GM19455 (cell line): ENCODE measurements at regions not wholly inside any gene's neighbourhood (a gene's known extent, or its start where the extent isn't known, plus 50 kb on each side); places are given as distances from the start of the nearest gene placed in this dataset.
"Not testable (repeated sequence)": the region's sequence is repeated elsewhere in the genome, so short reads cannot be mapped to it uniquely, and the experiment has no call there.

Experiments used
- ATAC-seq: cut with Tn5 transposase; IDR thresholded peaks from one replicate; pipeline ENCODE4 v1.9.1; 2021; ENCODE audit not compliant: unreplicated experiment

- no peak for ATAC-seq
These were observed 102.0 kb upstream of the IGF1R start for GRCh38 chr15:98546329-98546728.

DNA sequence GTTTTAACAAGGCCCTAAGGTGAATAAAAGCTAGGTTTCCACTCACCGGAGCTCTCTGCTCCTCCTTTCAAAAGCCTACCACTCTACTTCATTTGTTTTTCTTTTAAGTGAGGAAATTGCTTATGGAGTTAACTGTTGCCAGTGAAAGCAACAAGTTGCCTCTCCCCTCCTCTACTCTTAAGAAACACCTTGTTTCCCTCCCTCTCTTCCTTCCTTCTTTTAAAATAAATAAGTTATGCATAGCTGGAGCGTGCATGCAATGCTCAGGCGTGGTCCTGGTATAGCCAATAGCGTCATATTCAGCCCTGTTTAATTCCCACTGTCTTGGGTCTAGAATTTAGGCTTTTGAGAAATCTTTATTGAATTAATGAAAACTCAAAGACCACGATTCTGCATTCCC, 101.1 kb upstream of the IGF1R start:
- no peak for ATAC-seq

GRCh38 chr15:98547741-98548138, 100.6 kb upstream of the IGF1R start:
- no peak for ATAC-seq

GRCh38 chr15:98548139-98548971, 100.0 kb upstream of the IGF1R start:
- ATAC-seq = no peak

- no peak for ATAC-seq
These were observed 99.3 kb upstream of the IGF1R start for GRCh38 chr15:98549003-98549402.

- ATAC-seq = no peak
These were observed 98.6 kb upstream of the IGF1R start for GRCh38 chr15:98549741-98550140.

DNA sequence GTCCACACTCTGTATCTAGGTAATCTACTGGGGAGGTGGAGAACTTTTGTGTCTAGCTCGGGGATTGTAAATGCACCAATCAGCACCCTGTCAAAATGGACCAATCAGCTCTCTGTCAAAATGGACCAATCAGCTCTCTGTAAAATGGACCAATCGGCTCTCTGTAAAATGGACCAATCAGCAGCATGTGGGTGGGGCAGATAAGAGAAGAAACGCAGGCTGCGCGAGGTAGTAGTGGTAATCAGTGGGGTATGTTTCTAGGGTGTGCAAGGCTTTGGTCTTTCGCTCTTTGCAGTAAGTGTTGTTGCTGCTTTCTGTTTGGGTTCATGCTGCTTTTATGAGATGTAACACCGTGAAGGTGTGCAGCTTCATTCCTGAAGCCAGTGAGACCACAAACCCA, 98.0 kb upstream of the IGF1R start:
- ATAC-seq = not testable (repeated sequence)

DNA sequence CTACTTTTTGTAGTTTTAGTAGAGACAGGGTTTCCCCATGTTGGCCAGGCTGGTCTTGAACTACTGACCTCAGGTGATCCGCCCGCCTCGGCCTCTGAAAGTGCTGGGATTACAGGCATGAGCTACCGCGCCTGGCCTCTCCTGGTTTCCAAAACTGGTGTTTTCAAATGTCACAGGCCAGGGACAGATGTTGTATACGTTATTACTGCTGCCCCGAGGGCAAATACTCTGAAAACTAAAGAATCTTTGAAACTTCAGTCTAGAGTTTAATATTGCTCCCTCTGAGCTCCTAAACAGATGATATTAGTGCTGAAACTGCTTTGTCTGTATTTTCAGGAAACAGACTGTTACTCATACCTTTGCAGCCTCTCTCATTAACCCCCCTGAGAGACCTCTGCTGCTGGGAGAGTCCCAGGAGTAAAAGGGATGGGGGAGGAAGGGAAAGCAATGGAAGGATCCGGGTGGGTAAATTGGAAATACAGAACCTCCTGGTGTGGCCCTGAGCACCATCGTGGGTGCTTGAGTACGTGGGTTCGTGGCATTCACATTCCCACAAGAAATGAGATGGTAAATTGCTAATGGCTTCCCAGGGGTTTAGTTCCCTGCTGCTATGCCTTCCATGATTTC, 96.3 kb upstream of the IGF1R start:
- ATAC-seq = no peak

DNA sequence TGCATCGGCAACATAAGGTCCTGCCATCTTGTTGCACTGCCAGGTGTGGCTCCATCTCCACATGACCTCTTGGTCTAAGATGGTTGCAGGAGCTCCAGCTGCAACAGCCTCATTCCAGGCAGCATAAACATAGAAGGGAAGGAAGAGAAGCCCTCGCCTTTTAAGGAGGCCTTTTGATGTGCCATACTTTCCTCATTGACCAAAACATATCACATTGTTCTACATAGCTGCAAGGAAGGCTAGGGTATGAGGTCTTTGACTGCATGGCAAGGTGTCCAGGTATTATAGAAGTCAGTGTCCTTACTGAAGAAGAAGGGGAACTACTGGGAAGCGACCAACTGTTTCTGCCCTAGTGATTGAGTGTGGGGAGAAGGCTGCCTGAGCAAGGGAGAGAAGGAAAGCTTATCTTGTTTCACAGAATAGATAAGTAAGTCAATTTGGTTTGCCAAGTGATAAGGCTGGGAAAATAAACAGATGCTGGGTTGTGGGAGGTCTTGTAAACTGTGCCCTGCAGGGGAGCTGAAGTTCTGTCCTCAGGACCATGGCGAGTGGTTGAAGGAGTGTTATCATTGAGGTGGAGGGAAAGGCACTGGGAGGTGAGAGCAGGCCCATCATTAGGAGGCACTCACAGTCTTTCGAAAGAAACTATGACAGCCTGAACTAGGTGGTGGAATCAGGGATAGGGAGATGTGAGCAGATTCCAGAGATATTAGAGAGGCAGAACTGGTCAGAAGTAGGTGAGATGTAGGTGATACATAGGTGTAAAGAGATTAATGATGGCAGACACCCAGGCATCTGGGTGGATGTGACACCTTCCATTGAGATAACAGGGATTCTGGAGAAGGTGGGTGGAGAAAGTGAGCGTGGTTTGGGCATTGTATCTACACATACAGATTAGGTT, 93.8 kb upstream of the IGF1R start:
- ATAC-seq = no peak

DNA sequence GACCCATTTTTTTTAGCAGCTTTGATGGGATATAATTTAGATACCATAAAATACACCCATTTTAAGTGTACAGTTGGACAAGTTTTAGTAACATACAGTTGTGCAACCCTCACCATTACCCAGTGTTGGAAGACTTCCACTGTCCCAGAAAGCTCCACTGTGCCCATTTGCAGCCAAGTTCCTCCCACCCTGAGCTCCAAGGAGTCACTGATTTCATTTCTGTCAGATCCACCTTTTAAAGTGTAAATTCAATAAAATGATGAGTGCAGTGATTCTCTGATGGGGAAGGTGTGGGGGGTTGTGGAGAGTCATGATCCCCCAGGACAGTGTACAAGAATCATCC, 93.2 kb upstream of the IGF1R start:
- no peak for ATAC-seq

DNA sequence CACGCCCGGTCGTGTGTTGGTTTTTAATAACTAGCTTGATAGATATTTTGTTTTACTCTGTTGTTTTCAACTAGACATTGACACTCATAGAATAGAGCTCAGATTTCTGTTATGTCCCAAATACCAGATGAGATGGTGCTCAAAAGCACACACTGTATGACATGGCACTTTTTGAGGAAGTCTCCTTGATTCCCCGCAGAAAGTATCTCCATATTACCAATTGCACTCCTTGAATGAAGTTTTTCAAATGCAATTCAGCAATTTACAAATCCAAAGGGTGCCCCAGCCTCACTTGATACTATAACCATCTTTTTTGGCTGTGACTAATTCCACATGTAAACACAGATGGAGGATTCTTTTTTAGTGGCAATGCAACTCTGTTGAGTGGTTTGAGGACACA, 92.0 kb upstream of the IGF1R start:
- ATAC-seq = no peak

DNA sequence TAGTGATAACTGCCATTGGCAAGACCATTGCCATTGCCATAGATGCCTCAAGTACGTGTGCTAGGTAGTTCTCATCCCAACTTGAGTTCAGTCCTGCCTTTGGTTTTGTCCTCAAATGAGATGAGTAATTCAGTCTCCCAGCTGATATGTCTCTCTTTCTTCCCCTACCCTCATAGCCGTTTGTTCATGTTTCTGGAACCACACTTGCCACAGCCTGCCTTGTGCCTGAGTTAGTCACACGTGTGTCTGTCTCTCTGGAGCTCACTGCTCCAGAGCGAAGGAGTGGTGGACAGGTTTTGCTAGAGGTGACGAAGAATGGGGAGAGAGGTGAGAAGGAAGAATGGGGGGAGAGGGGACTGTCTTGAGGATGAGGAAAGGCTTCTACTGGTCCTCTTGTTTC, 88.0 kb upstream of the IGF1R start:
- ATAC-seq = no peak

DNA sequence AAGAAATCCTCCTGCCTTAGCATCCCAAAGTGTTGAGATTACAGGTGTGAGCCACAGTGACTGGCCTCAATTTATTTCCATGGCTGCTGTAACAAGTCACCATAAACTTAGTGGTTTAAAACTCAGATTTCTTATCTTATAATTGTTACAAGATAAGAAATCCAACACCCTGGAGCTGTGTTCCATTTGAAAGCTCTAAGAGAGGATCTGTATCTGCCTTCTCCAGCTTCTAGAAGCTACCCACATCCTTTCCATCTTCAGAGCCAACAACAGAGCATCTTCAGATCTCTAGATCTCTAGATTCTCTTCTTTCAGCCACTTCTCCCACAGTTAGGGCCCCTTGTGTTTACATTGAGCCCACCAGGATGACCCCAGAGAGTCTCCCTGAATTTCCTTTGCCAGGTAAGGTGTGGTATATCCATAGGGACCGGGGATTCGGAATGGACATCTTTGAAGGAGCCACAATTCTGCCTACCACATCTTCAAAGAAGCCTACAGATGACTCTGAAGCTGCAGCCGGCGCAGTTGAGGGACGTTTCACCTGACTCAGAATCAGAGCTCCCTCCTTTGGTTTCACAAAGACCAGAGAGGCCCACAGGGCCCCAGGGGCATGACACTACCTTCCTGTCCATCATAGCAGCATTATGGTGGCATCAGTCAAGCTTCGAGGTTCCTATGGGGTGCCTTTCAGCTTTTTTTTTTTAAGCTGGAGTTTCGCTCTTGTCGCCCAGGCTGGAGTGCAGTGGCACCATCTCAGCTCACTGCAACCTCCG, 87.0 kb upstream of the IGF1R start:
- no peak for ATAC-seq

- no peak for ATAC-seq
These were observed 85.9 kb upstream of the IGF1R start for GRCh38 chr15:98562331-98562937.

DNA sequence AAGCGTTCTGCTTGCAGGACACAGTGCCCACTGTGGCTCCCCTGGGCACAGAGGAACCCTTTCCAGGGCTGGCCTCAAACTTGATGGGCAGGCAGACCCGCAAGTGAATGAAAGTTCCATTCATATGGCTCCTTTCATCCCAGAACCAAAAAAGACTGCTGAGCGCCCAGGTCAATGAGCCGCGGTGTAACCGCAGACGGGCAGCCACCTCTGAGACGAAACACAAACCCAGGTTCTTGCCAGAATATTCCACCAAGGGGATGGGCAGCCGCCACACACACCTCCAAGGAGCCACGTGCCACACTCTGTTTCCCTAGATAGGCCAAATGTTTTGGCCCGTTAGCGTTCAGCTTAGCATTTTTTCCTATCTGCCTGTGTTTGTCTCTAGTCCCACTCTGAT, 82.8 kb upstream of the IGF1R start:
- no peak for ATAC-seq

DNA sequence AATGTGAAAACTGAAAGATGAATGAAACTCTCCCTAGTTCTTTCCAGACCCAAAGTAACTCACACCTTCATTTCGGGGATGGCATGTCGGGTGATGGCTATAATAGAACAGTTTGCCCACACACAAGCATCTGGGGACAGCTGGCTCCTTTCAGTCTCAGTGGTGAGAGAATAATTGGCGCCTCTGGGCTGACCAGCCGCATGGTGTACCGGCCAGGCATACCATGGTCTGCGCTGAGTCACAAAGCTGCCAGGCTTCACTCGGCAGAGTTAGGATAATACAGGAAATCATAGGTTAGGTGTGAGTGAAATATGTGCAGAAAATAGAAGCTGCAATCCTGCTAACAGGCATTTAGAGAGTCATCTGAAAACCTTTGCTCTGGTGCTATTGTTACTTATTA, 80.4 kb upstream of the IGF1R start:
- ATAC-seq = no peak

DNA sequence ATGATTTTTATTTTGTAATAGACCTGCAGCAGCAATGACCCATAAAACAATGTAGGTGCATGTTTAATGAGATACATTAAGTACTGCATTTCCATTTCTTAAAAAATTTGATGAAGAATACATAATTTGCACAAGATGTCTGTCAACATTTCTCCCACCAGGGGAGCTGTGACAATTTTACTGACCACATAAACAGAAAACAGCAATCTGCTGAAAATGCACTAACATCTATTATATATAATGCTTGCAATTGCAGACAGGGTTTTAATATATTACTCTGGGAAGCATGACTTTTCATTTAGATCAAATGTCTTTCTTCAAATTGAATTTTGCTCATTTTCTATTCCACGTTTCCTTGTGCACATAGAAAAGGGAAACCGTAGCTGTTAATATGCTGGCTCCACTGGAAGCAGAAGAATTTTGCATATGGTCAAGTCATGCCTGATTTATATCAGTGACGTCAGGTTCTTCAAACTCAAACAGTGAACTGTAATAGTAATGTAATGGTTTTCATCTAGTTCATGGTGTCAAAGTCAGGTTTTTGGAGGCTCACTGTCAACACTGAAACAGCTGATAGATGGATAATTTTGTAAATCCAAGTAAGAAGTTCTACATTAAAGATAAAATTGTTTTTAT, 79.8 kb upstream of the IGF1R start:
- no peak for ATAC-seq

GRCh38 chr15:98570119-98570518, 78.2 kb upstream of the IGF1R start:
- no peak for ATAC-seq

DNA sequence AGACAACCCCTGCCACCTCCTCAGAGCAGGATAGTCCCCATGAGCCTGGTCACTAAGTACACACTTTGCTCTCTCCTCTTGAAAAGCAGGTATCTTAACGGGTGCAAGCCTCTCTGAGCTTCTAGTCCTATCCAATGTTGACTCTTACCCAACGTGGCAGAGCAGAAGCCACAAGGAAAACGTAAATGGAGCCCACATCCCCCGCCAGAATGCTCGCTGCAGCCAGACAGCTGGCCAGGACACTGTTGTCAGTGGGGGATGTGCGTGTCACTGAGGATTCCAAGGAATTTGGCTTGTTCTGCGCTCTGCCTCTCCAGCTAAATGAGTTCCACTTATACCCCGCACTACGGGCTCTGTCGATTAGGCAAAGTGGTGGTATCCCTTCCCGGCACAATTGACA, 67.8 kb upstream of the IGF1R start:
- no peak for ATAC-seq

DNA sequence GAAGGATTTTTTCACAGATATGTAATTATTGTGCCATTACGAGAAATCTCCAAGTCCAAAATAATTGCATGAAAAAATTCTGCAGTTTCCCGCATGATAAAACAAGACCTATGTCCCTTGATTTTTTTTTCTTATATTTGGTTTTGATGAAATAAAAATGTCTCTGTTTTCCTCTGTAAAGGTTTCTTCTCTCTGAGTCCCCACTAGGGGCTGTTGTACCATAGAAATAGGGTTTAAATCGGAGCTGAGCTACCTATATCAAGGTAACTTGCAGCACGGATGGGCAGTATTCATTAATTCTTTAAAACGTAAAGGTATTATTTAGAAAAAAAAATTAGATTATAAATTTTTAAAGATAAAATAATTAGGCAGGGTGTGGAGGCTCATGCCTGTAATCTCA, 66.6 kb upstream of the IGF1R start:
- ATAC-seq = no peak
